NCI-H748 (cell line): ENCODE measurements at regions not wholly inside any gene's neighbourhood (a gene's known extent, or its start where the extent isn't known, plus 50 kb on each side); places are given as distances from the start of the nearest gene placed in this dataset.
"Not testable (repeated sequence)": the region's sequence is repeated elsewhere in the genome, so short reads cannot be mapped to it uniquely, and the experiment has no call there.

ENCODE experiments used
- DNase-seq: peaks from one replicate; lab custom pipeline; 2025; ENCODE audit not compliant: unreplicated experiment; lab: John Stamatoyannopoulos, UW

GRCh38 chr19:28148554-28148953 is 1064.4 kb downstream of the UQCRFS1 start:
- no peak for DNase-seq

- no peak for DNase-seq
Measured at GRCh38 chr19:28142258-28142657, 1070.7 kb downstream of the UQCRFS1 start.

- no peak for DNase-seq
Measured at GRCh38 chr19:28140201-28140600, 1072.8 kb downstream of the UQCRFS1 start.

GRCh38 chr19:28137772-28138171 is 1075.2 kb downstream of the UQCRFS1 start:
- no peak for DNase-seq

GRCh38 chr19:28136796-28137195 is 1076.2 kb downstream of the UQCRFS1 start:
- DNase-seq = no peak

- no peak for DNase-seq
Measured at GRCh38 chr19:28135825-28136224, 1077.1 kb downstream of the UQCRFS1 start.

- no peak for DNase-seq
Measured at GRCh38 chr19:28134311-28134710, 1078.6 kb downstream of the UQCRFS1 start.

GRCh38 chr19:28130881-28131280 is 1082.1 kb downstream of the UQCRFS1 start:
- DNase-seq = not testable (repeated sequence)

GRCh38 chr19:28130066-28130511 is 1082.9 kb downstream of the UQCRFS1 start:
- no peak for DNase-seq

- no peak for DNase-seq
Measured at GRCh38 chr19:28128341-28128740, 1084.6 kb downstream of the UQCRFS1 start.

- DNase-seq = no peak
Measured at GRCh38 chr19:28126135-28126898, 1086.6 kb downstream of the UQCRFS1 start.

- no peak for DNase-seq
Measured at GRCh38 chr19:28122734-28123133, 1090.2 kb downstream of the UQCRFS1 start.

GRCh38 chr19:28118235-28118634 is 1094.7 kb downstream of the UQCRFS1 start:
- DNase-seq = no peak

GRCh38 chr19:28117143-28117542 is 1095.8 kb downstream of the UQCRFS1 start:
- DNase-seq = no peak

- DNase-seq = not testable (repeated sequence)
Measured at GRCh38 chr19:28116379-28116778, 1096.6 kb downstream of the UQCRFS1 start.

- no peak for DNase-seq
Measured at GRCh38 chr19:28103921-28104320, 1109.0 kb downstream of the UQCRFS1 start.

- DNase-seq = not testable (repeated sequence)
Measured at GRCh38 chr19:28084659-28085157, 1128.2 kb downstream of the UQCRFS1 start.

- DNase-seq = no peak
Measured at GRCh38 chr19:28076628-28077027, 1136.3 kb downstream of the UQCRFS1 start.

GRCh38 chr19:28075229-28075628 is 1137.7 kb downstream of the UQCRFS1 start:
- no peak for DNase-seq

- DNase-seq = no peak
Measured at GRCh38 chr19:28074773-28075172, 1138.2 kb downstream of the UQCRFS1 start.

- no peak for DNase-seq
Measured at GRCh38 chr19:28067882-28068281, 1145.1 kb downstream of the UQCRFS1 start.

GRCh38 chr19:28066988-28067387 is 1146.0 kb downstream of the UQCRFS1 start:
- no peak for DNase-seq

- DNase-seq = no peak
Measured at GRCh38 chr19:28066161-28066560, 1146.8 kb downstream of the UQCRFS1 start.
